ENCODE measurements at regions not wholly inside any gene's neighbourhood (a gene's known extent, or its start where the extent isn't known, plus 50 kb on each side); places are given as distances from the start of the nearest gene placed in this dataset.

- Histone ChIP-seq H3F3A (ENCODE audit: control insufficient read depth, insufficient read depth) (no peaks in the 10 kb centered on the region), H3K27ac (ENCODE audit: low read depth, low read length) (no peak overlapping the region), H3K9me2 (replicated peaks; ENCODE audit: control insufficient read depth, low read length) (no peaks in the 10 kb centered on the region), H4K20me1 (ENCODE audit: control insufficient read depth, insufficient read depth, low read depth, low read length) (no peaks in the 10 kb centered on the region), H3K9me3 (ENCODE audit: control insufficient read depth, insufficient read depth, low read length) (no peaks in the 10 kb centered on the region), H3K79me2 (ENCODE audit: control insufficient read depth, low read length) (no peaks in the 10 kb centered on the region), H3K4me3 (ENCODE audit: low read length) (no peak overlapping the region), H3K27me3 (ENCODE audit: control insufficient read depth, low read length) (no peaks in the 10 kb centered on the region), H3K4me1 (ENCODE audit: control insufficient read depth, low read length) (no peaks in the 10 kb centered on the region), H3K4me2 (ENCODE audit: low read length) (no peak overlapping the region), H3K36me3 (ENCODE audit: control insufficient read depth, low read length) (no peaks in the 10 kb centered on the region)
- no peak for TF ChIP-seq CTCF (IDR thresholded peaks at IDR 0.05; ENCODE audit: low read depth, low read length, poor library complexity, severe bottlenecking)
Measured at GRCh38 chr7:68424658-68425297, 1173.5 kb upstream of the AUTS2 start.

- H3K9me3 ChIP-seq (ENCODE audit: control insufficient read depth, insufficient read depth, low read length), result no peaks in the 10 kb centered on the region
- no peaks in the 10 kb centered on the region for H4K20me1 ChIP-seq (ENCODE audit: control insufficient read depth, insufficient read depth, low read depth, low read length)
- H3K4me1 ChIP-seq (ENCODE audit: control insufficient read depth, low read length), result no peaks in the 10 kb centered on the region
- no peak overlapping the region for H3K27ac ChIP-seq (ENCODE audit: low read depth, low read length)
- H3F3A ChIP-seq (ENCODE audit: control insufficient read depth, insufficient read depth), result no peaks in the 10 kb centered on the region
- no peaks in the 10 kb centered on the region for H3K27me3 ChIP-seq (ENCODE audit: control insufficient read depth, low read length)
- H3K9me2 ChIP-seq (replicated peaks; ENCODE audit: control insufficient read depth, low read length), result no peaks in the 10 kb centered on the region
- TF ChIP-seq EZH2phosphoT487 (IDR thresholded peaks at IDR 0.05; ENCODE audit: borderline replicate concordance, low read length) (no peak), CTCF (IDR thresholded peaks at IDR 0.05; ENCODE audit: low read depth, low read length, poor library complexity, severe bottlenecking) (no peak)
- H3K36me3 ChIP-seq (ENCODE audit: control insufficient read depth, low read length), result no peaks in the 10 kb centered on the region
- no peak overlapping the region for H3K4me2 ChIP-seq (ENCODE audit: low read length)
- no peak overlapping the region for H3K4me3 ChIP-seq (ENCODE audit: low read length)
- H3K79me2 ChIP-seq (ENCODE audit: control insufficient read depth, low read length), result no peaks in the 10 kb centered on the region
Measured at GRCh38 chr7:68425377-68425776, 1172.9 kb upstream of the AUTS2 start.

- Histone ChIP-seq H3K36me3 (ENCODE audit: control insufficient read depth, low read length) (no peaks in the 10 kb centered on the region), H3K79me2 (ENCODE audit: control insufficient read depth, low read length) (no peaks in the 10 kb centered on the region), H3K4me1 (ENCODE audit: control insufficient read depth, low read length) (no peaks in the 10 kb centered on the region), H3K4me3 (ENCODE audit: low read length) (no peak overlapping the region), H3K4me2 (ENCODE audit: low read length) (no peak overlapping the region), H3K27ac (ENCODE audit: low read depth, low read length) (no peak overlapping the region), H3F3A (ENCODE audit: control insufficient read depth, insufficient read depth) (no peaks in the 10 kb centered on the region), H4K20me1 (ENCODE audit: control insufficient read depth, insufficient read depth, low read depth, low read length) (no peaks in the 10 kb centered on the region), H3K9me3 (ENCODE audit: control insufficient read depth, insufficient read depth, low read length) (no peaks in the 10 kb centered on the region), H3K9me2 (replicated peaks; ENCODE audit: control insufficient read depth, low read length) (no peaks in the 10 kb centered on the region), H3K27me3 (ENCODE audit: control insufficient read depth, low read length) (no peaks in the 10 kb centered on the region)
- TF ChIP-seq CTCF (IDR thresholded peaks at IDR 0.05; ENCODE audit: low read depth, low read length, poor library complexity, severe bottlenecking) (no peak), EZH2phosphoT487 (IDR thresholded peaks at IDR 0.05; ENCODE audit: borderline replicate concordance, low read length) (no peak)
Measured at GRCh38 chr7:68429411-68430117, 1168.7 kb upstream of the AUTS2 start.

Measured in DOHH2 (cell line).